Adrenal gland (tissue), 5 donors: ENCODE measurements at regions not wholly inside any gene's neighbourhood (a gene's known extent, or its start where the extent isn't known, plus 50 kb on each side); places are given as distances from the start of the nearest gene placed in this dataset.

Experiments
- CTCF ChIP-seq, 6 experiments: fragments of 450-650 bp in 4 of 6; fragments of 200-600 bp in 2 of 6; sonication (generic) in 1 of 6; IDR thresholded peaks; 1 replicate in 5 of 6; 2 replicates in 1 of 6; pipeline versions ENCODE4 v1.5.1 to v1.8.0; 2016 to 2021; ENCODE audit warnings: antibody characterized with exemption in 6 of 6, mild to moderate bottlenecking in 2 of 6, moderate library complexity in 1 of 6
- POLR2A ChIP-seq, 2 donors: fragments of 450-650 bp; IDR thresholded peaks; one replicate each; pipeline ENCODE4 v1.6.1; 2017; ENCODE audit warnings: antibody characterized with exemption in 2 of 2, mild to moderate bottlenecking in 2 of 2, moderate library complexity in 1 of 2
- donor health status: DM: no; HTN: no; CAD: no.

- TF ChIP-seq CTCF (IDR thresholded peaks at IDR 0.05) (no peak), POLR2A (IDR thresholded peaks at IDR 0.05) (no peak)
These were observed 1231.3 kb upstream of the CDH18 start for GRCh38 chr5:21219251-21219650.
